K562 (cell line): ENCODE measurements at regions not wholly inside any gene's neighbourhood (a gene's known extent, or its start where the extent isn't known, plus 50 kb on each side); places are given as distances from the start of the nearest gene placed in this dataset.
A peak's percentile ranks its signal among the peaks of the same experiment; 100 is the strongest.

Experiments used
- CBFA2T3 ChIP-seq: fragments of 450-650 bp; IDR thresholded peaks from 2 replicates; pipeline ENCODE4 v1.6.1; 2017
- CREB1 ChIP-seq, 2 experiments: sonication (generic) in 1 of 2; formaldehyde crosslinking in 1 of 2; IDR thresholded peaks; 2 replicates each; pipeline versions ENCODE4 v1.6.1 to v1.8.0; 2012 to 2022; ENCODE audit warnings: inconsistent platforms in 1 of 2, mild to moderate bottlenecking in 1 of 2, missing genetic modification reagents in 1 of 2, moderate library complexity in 1 of 2
- EHMT2 ChIP-seq: fragments of 450-650 bp; IDR thresholded peaks from 2 replicates; pipeline ENCODE4 v1.6.1; 2018; ENCODE audit warnings: antibody characterized with exemption
- ELF1 ChIP-seq: fragments of 200-800 bp; sonication (Bioruptor generic); IDR thresholded peaks from 2 replicates; pipeline ENCODE4 v1.6.1; 2016; ENCODE audit warnings: missing genetic modification characterization, missing compliant biosample characterization
- ELF4 ChIP-seq: fragments of 450-650 bp; formaldehyde crosslinking; IDR thresholded peaks from 2 replicates; pipeline ENCODE4 v1.4.0; 2022; ENCODE audit warnings: missing genetic modification characterization
- ETV6 ChIP-seq, 3 experiments: fragments of 150-350 bp in 1 of 3; sonication (generic) in 1 of 3; formaldehyde crosslinking in 1 of 3; IDR thresholded peaks; 2 replicates each; pipeline versions ENCODE4 v1.6.1 to v1.8.0; 2014 to 2022; ENCODE audit warnings: borderline replicate concordance in 2 of 3, low read depth in 2 of 3, antibody characterized with exemption in 1 of 3, low read length in 1 of 3, mild to moderate bottlenecking in 1 of 3, missing genetic modification reagents in 1 of 3
- FIP1L1 ChIP-seq: fragments of 200-400 bp; formaldehyde crosslinking; IDR thresholded peaks from 2 replicates; pipeline ENCODE4 v1.6.1; 2018; ENCODE audit warnings: mild to moderate bottlenecking, low read depth, low read length; ENCODE audit not compliant: poor library complexity, severe bottlenecking
- FOXK1 ChIP-seq: sonication (generic); formaldehyde crosslinking; IDR thresholded peaks from 2 replicates; pipeline ENCODE4 v1.8.0; 2022; ENCODE audit warnings: missing genetic modification reagents, mild to moderate bottlenecking, borderline replicate concordance
- FOXP1 ChIP-seq: sonication (generic); formaldehyde crosslinking; IDR thresholded peaks from 2 replicates; pipeline ENCODE4 v1.8.0; 2022; ENCODE audit warnings: mild to moderate bottlenecking, missing genetic modification reagents
- GTF2E2 ChIP-seq: fragments of 200-800 bp; sonication (Bioruptor generic); IDR thresholded peaks from 2 replicates; pipeline ENCODE4 v1.6.1; 2016; ENCODE audit warnings: missing genetic modification characterization, missing compliant biosample characterization
- HINFP ChIP-seq: fragments of 450-650 bp; conservative IDR thresholded peaks from 2 replicates; pipeline ENCODE4 v1.6.1; 2016; ENCODE audit warnings: missing genetic modification characterization, low read depth, mild to moderate bottlenecking, control low read depth, missing compliant biosample characterization
- NR4A1 ChIP-seq, 2 experiments: fragments of 250-450 bp in 1 of 2; fragments of 450-650 bp in 1 of 2; sonication (Bioruptor Pico) in 1 of 2; IDR thresholded peaks; 2 replicates each; pipeline versions ENCODE4 v1.4.0 to v1.6.1; 2016 to 2020; ENCODE audit warnings: mild to moderate bottlenecking in 2 of 2, missing compliant biosample characterization in 1 of 2, missing genetic modification characterization in 1 of 2, moderate library complexity in 1 of 2
- SOX6 ChIP-seq: fragments of 450-650 bp; IDR thresholded peaks from 2 replicates; pipeline ENCODE4 v1.6.1; 2014; ENCODE audit warnings: mild to moderate bottlenecking
- TAF9B ChIP-seq: fragments of 450-650 bp; IDR thresholded peaks from 2 replicates; pipeline ENCODE4 v1.6.1; 2018; ENCODE audit warnings: mild to moderate bottlenecking; ENCODE audit not compliant: partially characterized antibody
- ZNF592 ChIP-seq: fragments of 450-650 bp; IDR thresholded peaks from 2 replicates; pipeline ENCODE4 v1.6.1; 2017; ENCODE audit warnings: antibody characterized with exemption, mild to moderate bottlenecking
- TF ChIP-seq, protein P1 (sequence below), 2 experiments: fragments of 450-650 bp; IDR thresholded peaks; 2 replicates each; pipeline ENCODE4 v1.6.1; 2018; ENCODE audit warnings: mild to moderate bottlenecking in 2 of 2, low read depth in 1 of 2; ENCODE audit not compliant: partially characterized antibody in 2 of 2

DNA sequence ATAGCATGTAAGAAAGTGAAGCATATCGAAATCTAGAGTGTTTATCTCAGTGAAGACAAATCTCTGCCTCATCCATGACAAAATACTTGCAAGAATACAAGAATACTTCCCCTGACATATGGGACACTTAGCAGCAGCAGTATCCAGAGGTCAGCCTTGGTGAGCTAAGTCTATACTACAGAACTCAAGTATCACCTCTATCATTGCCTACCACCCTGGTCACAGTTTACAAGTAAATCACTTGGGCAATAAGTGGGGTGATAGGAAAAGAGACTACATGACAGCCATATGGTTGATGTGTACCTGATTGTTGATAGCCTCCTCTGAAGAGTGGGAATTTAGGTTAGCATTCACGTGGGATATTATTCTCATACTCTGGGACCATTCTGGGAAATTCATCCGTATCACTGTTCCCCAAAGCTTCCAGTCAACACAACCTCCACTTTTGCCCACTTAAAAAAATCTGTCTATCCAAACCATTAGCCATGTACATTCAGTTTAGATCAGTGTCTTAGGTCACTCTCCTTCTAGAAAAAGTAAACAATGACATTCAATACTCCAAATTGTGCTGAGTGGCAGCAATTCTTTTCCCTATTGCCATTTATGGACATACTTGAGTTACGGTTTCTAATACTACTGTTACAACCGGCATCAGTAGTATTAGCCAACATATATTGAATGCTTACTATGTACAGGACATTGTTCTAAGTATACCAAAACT is 118.2 kb upstream of the PRSS16 start (continued):
- TF ChIP-seq ZNF592, result peak; percentile 9; the same call in 1 of the 2 replicates
- 0 out of 2 replicates have a peak, but pooled peaks have one; percentile 38 for TF ChIP-seq GTF2E2 (tag)
- 0 out of 2 replicates have a peak, but pooled peaks have one; percentile 24 for TF ChIP-seq CREB1 (IDR thresholded peaks at IDR 0.05)
- 0 out of 2 replicates have a peak, but pooled peaks have one; percentile 33 for TF ChIP-seq CREB1 (CRISPR knock-in tag; IDR thresholded peaks at IDR 0.05)
- TF ChIP-seq, protein P1, sequence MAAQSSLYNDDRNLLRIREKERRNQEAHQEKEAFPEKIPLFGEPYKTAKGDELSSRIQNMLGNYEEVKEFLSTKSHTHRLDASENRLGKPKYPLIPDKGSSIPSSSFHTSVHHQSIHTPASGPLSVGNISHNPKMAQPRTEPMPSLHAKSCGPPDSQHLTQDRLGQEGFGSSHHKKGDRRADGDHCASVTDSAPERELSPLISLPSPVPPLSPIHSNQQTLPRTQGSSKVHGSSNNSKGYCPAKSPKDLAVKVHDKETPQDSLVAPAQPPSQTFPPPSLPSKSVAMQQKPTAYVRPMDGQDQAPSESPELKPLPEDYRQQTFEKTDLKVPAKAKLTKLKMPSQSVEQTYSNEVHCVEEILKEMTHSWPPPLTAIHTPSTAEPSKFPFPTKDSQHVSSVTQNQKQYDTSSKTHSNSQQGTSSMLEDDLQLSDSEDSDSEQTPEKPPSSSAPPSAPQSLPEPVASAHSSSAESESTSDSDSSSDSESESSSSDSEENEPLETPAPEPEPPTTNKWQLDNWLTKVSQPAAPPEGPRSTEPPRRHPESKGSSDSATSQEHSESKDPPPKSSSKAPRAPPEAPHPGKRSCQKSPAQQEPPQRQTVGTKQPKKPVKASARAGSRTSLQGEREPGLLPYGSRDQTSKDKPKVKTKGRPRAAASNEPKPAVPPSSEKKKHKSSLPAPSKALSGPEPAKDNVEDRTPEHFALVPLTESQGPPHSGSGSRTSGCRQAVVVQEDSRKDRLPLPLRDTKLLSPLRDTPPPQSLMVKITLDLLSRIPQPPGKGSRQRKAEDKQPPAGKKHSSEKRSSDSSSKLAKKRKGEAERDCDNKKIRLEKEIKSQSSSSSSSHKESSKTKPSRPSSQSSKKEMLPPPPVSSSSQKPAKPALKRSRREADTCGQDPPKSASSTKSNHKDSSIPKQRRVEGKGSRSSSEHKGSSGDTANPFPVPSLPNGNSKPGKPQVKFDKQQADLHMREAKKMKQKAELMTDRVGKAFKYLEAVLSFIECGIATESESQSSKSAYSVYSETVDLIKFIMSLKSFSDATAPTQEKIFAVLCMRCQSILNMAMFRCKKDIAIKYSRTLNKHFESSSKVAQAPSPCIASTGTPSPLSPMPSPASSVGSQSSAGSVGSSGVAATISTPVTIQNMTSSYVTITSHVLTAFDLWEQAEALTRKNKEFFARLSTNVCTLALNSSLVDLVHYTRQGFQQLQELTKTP (IDR thresholded peaks at IDR 0.05; ENCODE audit: low read depth in 1 of 2, partially characterized antibody in 2 of 2), result peak; percentile 30 to 65
- peak; percentile 27 for TF ChIP-seq TAF9B
- TF ChIP-seq FOXK1 (CRISPR knock-in tag), result 0 out of 2 replicates have a peak, but pooled peaks have one; percentile 52
- TF ChIP-seq NR4A1 (CRISPR knock-in tag; IDR thresholded peaks at IDR 0.05), result no peak
- 0 out of 2 replicates have a peak, but pooled peaks have one; percentile 24 for TF ChIP-seq NR4A1 (tag; IDR thresholded peaks at IDR 0.05)
- TF ChIP-seq FIP1L1, result peak; percentile 6
- no peak for TF ChIP-seq FOXP1 (CRISPR knock-in tag)
- TF ChIP-seq HINFP (tag), result 0 out of 2 replicates have a peak, but pooled peaks have one; percentile 6
- peak; percentile 49; the same call in 1 of the 2 replicates for TF ChIP-seq ELF1 (tag)
- TF ChIP-seq ELF4 (CRISPR knock-in tag), result no peak
- TF ChIP-seq EHMT2, result 0 out of 2 replicates have a peak, but pooled peaks have one; percentile 50
- 0 out of 2 replicates have a peak, but pooled peaks have one; percentile 25 for TF ChIP-seq SOX6
- peak; percentile 22; the same call in 1 of the 2 replicates for TF ChIP-seq CBFA2T3
- TF ChIP-seq ETV6 (IDR thresholded peaks at IDR 0.05; ENCODE audit: borderline replicate concordance in 1 of 2, low read depth in 2 of 2, low read length in 1 of 2), result no peak
- TF ChIP-seq ETV6 (CRISPR knock-in tag; IDR thresholded peaks at IDR 0.05; ENCODE audit: borderline replicate concordance), result peak; percentile 48; the same call in 1 of the 2 replicates
